ENCODE measurements at regions not wholly inside any gene's neighbourhood (a gene's known extent, or its start where the extent isn't known, plus 50 kb on each side); places are given as distances from the start of the nearest gene placed in this dataset.

GRCh38 chr22:25478111-25478510 is 86.4 kb upstream of the GRK3 start (continued):
- TF ChIP-seq CHD7 (IDR thresholded peaks at IDR 0.05; ENCODE audit: insufficient replicate concordance, low read length), result no peak
- TF ChIP-seq TEAD4 (IDR thresholded peaks at IDR 0.05; ENCODE audit: low read depth, low read length), result no peak
- TF ChIP-seq CBX5 (IDR thresholded peaks at IDR 0.05; ENCODE audit: low read depth, low read length), result no peak
- no peak for TF ChIP-seq GTF2F1 (IDR thresholded peaks at IDR 0.05; ENCODE audit: borderline replicate concordance, low read depth, low read length)
- no peak for TF ChIP-seq HDAC6 (IDR thresholded peaks at IDR 0.05; ENCODE audit: low read depth, low read length)

Data from H1 (cell line).